Right lobe of liver (tissue), 6 donors: ENCODE measurements at regions not wholly inside any gene's neighbourhood (a gene's known extent, or its start where the extent isn't known, plus 50 kb on each side); places are given as distances from the start of the nearest gene placed in this dataset.
A peak's percentile ranks its signal among the peaks of the same experiment; 100 is the strongest.

Experiments
- ATAC-seq, 4 donors: fragments of 200-7000 bp; cut with Tn5 transposase; one replicate each; pipeline ENCODE4 v1.9.1; 2020; ENCODE audit warnings: mild to moderate bottlenecking in 4 of 4, moderate library complexity in 4 of 4
- DNase-seq, 3 donors: peaks; one replicate each; pipeline ENCODE4 v3.0.0-alpha.2; 2020
- H3K27ac ChIP-seq, 3 donors: fragments of 200-600 bp; one replicate each; pipeline ENCODE4 v1.8.0; 2022
- H3K27me3 ChIP-seq, 2 donors: fragments of 200-600 bp; one replicate each; pipeline ENCODE4 v1.8.0; 2022
- H3K36me3 ChIP-seq, 4 donors: fragments of 200-600 bp; sonication (generic) in 1 of 4; one replicate each; pipeline versions ENCODE4 v1.5.1 to v1.8.0; 2017 to 2022; ENCODE audit warnings: control low read depth in 1 of 4
- H3K4me1 ChIP-seq, 4 donors: fragments of 200-600 bp; sonication (generic) in 1 of 4; one replicate each; pipeline versions ENCODE4 v1.5.1 to v1.8.0; 2017 to 2022; ENCODE audit warnings: control low read depth in 1 of 4
- H3K4me3 ChIP-seq, 3 donors: fragments of 200-600 bp; one replicate each; pipeline ENCODE4 v1.8.0; 2022
- H3K9me3 ChIP-seq, 4 donors: fragments of 200-600 bp; sonication (generic) in 1 of 4; one replicate each; pipeline versions ENCODE4 v1.5.1 to v1.8.0; 2017 to 2022; ENCODE audit warnings: control low read depth in 1 of 4
- CTCF ChIP-seq, 4 donors: fragments of 200-600 bp in 3 of 4; fragments of 450-650 bp in 1 of 4; IDR thresholded peaks; one replicate each; pipeline versions ENCODE4 v1.5.1 to v1.8.0; 2016 to 2022; ENCODE audit warnings: antibody characterized with exemption in 4 of 4, mild to moderate bottlenecking in 2 of 4
- POLR2A ChIP-seq: fragments of 450-650 bp; IDR thresholded peaks from one replicate; pipeline ENCODE4 v1.6.1; 2017; ENCODE audit warnings: antibody characterized with exemption, mild to moderate bottlenecking
- WGBS: methylation state at CpG from one replicate; pipeline ENCODE4 v1.1.6; 2018; ENCODE audit warnings: low coverage, low lambda C conversion rate; ENCODE audit not compliant: insufficient coverage; ENCODE audit errors: missing lambda C conversion rate; 5-methylcytosine and 5-hydroxymethylcytosine counted together
- intact Hi-C, 2 donors: fragments of 100-400 bp; cut with DNase I; formaldehyde crosslinking; loops; one replicate each; pipeline versions ENCODE4 v1.11.2 to v1.14.1; 2022
- donor health status: DM: no; HTN: yes; CAD: no.
- donor health status: DM: no; HTN: no; CAD: no.
- donor health status: DM: no; HTN: no; CAD: no.
- donor health status: DM: no; HTN: yes; CAD: no.
- donor health status: DM: no; HTN: yes; CAD: no.

DNA sequence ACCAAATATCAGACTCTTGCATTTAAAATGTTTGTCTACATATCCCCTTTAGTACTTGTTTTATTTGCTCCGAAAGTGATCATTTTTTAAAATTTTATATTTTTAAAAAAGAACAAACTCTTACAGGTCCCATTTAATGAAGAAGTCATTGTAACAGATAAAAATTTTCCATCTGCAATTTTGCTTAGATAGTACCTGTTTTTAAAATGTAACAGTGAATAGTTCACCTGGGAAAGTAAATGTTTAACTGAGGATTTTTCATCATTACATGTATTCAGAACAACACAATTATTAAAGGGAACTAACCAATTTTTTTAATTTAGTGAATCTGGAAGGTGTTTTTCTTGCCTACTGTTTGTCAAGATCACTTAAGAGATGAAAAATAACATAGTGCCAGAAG, 1099.5 kb upstream of the PHF14 start:
- 32% methylated on average over 1 of the region's 1 CpG for WGBS
- peaks cover 0 to 29% (median 9%) of the 10 kb centered on the region in 4 donors for H3K4me1 ChIP-seq
- DNase-seq: no peak

GRCh38 chr7:9876053-9876452, 1097.6 kb upstream of the PHF14 start:
- ATAC-seq (peak; percentile 19 to 59 (median 48)), DNase-seq (no peak)
- Histone ChIP-seq H3K9me3 (no peaks in the 10 kb centered on the region), H3K27ac (no peak overlapping the region), H3K36me3 (no peaks in the 10 kb centered on the region), H3K27me3 (no peaks in the 10 kb centered on the region), H3K4me3 (no peak overlapping the region), H3K4me1 (peaks cover 0 to 20% (median 4%) of the 10 kb centered on the region in 4 donors)
- intact Hi-C loops: no loop called here
- no peak for TF ChIP-seq CTCF (IDR thresholded peaks at IDR 0.05)
- no peak for TF ChIP-seq POLR2A

More for the DNA sequence above, 1099.5 kb upstream of the PHF14 start:
- H3K36me3 ChIP-seq: no peaks in the 10 kb centered on the region
- no peak for TF ChIP-seq CTCF (IDR thresholded peaks at IDR 0.05)
- TF ChIP-seq POLR2A: no peak
- intact Hi-C loops: no loop called here
- no peaks in the 10 kb centered on the region for H3K27me3 ChIP-seq
- no peaks in the 10 kb centered on the region for H3K9me3 ChIP-seq
- peak; percentile 52 to 64 (median 58) for ATAC-seq
- H3K27ac ChIP-seq: peak overlapping the region; percentile 11 to 86 (median 74)
- peak overlapping the region; percentile 7 to 38 (median 28) for H3K4me3 ChIP-seq

GRCh38 chr7:9889554-9889953, 1084.1 kb upstream of the PHF14 start:
- DNase-seq (peak; percentile 68 to 92 (median 88)), ATAC-seq (peak; percentile 82 to 97 (median 94))
- TF ChIP-seq POLR2A (no peak), CTCF (IDR thresholded peaks at IDR 0.05) (no peak)
- H3K27ac ChIP-seq: peak overlapping the region in 1 of 3 donors; percentile 73
- H3K9me3 ChIP-seq: no peaks in the 10 kb centered on the region
- H3K4me1 ChIP-seq: peaks cover 0 to 8% (median 0%) of the 10 kb centered on the region in 4 donors
- intact Hi-C loops: no loop called here
- WGBS: no CpG with 5 or more reads among the region's 2 CpGs
- no peaks in the 10 kb centered on the region for H3K27me3 ChIP-seq
- no peak overlapping the region for H3K4me3 ChIP-seq
- no peaks in the 10 kb centered on the region for H3K36me3 ChIP-seq

GRCh38 chr7:9890092-9890491, 1083.6 kb upstream of the PHF14 start:
- H3K4me1 ChIP-seq: peaks cover 0 to 8% (median 0%) of the 10 kb centered on the region in 4 donors
- H3K27me3 ChIP-seq: no peaks in the 10 kb centered on the region
- H3K27ac ChIP-seq: no peak overlapping the region
- H3K9me3 ChIP-seq: no peaks in the 10 kb centered on the region
- H3K36me3 ChIP-seq: no peaks in the 10 kb centered on the region
- WGBS: 91% methylated on average over 3 of the region's 3 CpGs
- intact Hi-C loops: no loop called here
- TF ChIP-seq CTCF (IDR thresholded peaks at IDR 0.05) (no peak), POLR2A (no peak)
- ATAC-seq: peak in 1 of 4 donors; percentile 18
- no peak for DNase-seq
- no peak overlapping the region for H3K4me3 ChIP-seq

DNA sequence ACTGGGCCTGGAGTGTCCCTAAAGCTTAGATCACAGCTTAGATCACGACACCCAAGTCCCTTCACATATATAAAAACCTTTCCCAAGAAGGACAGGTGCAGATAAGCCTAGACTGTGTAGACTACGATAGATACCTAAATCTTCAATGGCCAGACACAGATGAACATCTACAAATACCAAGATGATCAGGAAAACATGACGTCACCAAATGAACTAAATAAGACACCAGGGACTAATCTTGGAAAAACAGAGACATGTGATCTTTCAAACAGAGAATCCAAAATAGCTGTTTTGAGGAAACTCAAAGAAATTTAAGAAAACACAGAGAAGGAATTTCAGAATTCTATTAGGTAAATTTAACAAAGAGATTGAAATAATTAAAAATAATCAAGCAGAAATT, 1082.6 kb upstream of the PHF14 start:
- TF ChIP-seq CTCF (IDR thresholded peaks at IDR 0.05) (no peak), POLR2A (no peak)
- H3K36me3 ChIP-seq: no peaks in the 10 kb centered on the region
- peaks cover 0 to 8% (median 0%) of the 10 kb centered on the region in 4 donors for H3K4me1 ChIP-seq
- H3K9me3 ChIP-seq: no peaks in the 10 kb centered on the region
- intact Hi-C loops: no loop called here
- no peak for ATAC-seq
- DNase-seq: no peak
- H3K27me3 ChIP-seq: no peaks in the 10 kb centered on the region
- H3K4me3 ChIP-seq: no peak overlapping the region
- 76% methylated on average over 3 of the region's 3 CpGs for WGBS
- no peak overlapping the region for H3K27ac ChIP-seq
